ENCODE measurements at regions not wholly inside any gene's neighbourhood (a gene's known extent, or its start where the extent isn't known, plus 50 kb on each side); places are given as distances from the start of the nearest gene placed in this dataset.

GRCh38 chr6:4560221-4561077, 215.8 kb upstream of the CDYL start:
- DNase-seq = no peak

DNA sequence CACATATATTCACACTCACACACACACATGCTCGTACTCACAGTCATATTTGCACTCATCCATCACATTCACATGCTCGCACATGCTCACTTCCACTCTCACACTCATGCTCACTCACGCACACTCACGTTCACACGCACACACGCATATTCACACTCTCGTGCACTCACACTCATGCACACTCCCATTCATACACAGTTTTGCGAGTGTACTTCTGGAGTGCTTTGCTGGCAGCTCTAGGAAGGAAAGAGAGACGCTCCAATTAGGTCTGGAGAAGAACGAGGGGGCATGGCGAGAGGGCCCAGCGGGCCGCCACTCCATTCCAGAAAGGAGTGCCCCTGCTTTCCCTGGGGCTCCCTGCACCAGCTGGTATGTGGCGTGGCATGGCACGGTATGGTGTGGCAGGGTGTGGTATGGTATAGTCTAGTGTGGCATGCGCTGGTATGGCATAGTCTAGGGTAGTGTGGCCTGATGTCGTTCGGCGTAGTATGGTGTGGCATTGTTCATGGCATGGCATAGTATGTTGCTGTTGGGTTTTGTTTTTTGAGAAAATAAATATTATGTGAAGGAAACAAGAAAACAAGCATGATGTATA, 216.8 kb upstream of the CDYL start:
- no peak for DNase-seq

DNA sequence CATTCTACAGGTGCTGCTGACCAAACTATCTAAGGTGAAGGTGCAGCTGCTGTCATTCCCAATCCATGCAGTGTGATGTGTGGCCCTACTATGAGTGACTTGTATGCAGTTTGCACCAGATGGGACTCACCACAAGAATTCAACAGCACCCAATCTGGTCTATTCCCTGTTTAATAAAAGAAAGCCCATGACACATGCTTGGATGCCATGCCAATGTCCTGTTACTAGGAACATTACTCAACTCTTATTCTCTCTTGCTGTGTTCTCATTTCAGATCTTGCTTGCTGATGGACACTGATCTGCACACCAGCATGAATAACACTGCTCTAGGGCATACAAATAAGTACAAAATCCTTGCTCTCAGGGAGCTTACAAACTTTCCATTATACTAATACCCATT, 221.6 kb upstream of the CDYL start:
- DNase-seq = no peak

DNA sequence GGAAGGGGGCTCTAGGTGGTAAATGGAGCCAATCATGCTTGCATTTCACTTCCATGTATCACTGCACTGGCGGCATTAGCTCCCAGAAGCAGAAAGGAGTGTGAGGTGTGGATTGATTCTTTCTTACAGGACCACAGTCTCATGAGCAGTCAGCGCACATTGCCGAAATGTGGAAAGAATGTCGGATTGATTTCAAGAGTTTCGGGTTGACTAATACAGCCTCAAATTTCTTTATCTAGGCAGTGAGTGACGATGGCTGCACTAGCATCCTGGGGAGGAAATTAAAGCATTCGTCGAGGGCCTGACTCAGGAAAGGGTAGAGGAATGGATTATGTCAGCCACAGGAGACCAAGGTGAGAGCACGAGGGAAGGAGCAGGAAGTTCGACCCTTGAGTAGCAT, 222.8 kb upstream of the CDYL start:
- no peak for DNase-seq

- DNase-seq = no peak
Observed at GRCh38 chr6:4550227-4550597, 226.0 kb upstream of the CDYL start.

GRCh38 chr6:4549556-4550226, 226.5 kb upstream of the CDYL start:
- DNase-seq = no peak

DNA sequence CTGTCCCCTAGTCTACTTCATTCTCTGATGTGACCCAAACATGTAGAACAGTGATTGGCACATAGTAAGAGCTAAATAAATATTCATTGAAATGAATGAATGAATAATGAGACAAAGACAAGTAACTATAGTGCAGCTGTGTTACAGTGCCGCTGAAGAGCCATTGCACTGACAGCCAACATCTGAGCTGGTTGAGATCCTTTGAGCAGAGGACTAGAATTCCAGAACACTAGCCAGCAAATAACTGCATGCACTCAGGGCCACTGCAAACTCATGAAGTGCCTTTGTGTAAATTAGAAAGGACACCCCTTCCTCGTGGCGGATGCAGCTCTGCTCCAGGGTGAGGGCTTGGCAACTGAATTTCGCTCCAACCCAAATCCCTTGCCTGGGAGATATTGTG, 230.3 kb upstream of the CDYL start:
- peak in 1 of 3 donors; percentile 23 for DNase-seq

DNA sequence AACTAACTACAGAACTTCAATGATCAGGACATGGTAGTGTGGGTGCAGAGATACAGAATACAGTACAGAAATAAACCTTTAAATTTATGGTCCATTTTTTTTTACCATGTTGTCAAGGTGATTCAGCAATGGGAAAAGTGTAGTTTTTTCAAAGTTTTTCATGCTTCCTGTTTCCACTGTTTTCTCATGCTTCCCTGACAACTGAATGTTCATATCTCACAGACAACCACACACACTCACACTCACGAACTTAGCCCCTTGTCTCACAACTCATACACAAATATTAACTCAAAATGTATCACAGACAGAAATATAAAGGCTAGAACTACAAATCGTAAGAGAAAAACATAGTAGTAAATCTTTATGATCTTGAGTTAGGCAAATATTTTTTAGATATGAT, 232.6 kb upstream of the CDYL start:
- DNase-seq = no peak

DNA sequence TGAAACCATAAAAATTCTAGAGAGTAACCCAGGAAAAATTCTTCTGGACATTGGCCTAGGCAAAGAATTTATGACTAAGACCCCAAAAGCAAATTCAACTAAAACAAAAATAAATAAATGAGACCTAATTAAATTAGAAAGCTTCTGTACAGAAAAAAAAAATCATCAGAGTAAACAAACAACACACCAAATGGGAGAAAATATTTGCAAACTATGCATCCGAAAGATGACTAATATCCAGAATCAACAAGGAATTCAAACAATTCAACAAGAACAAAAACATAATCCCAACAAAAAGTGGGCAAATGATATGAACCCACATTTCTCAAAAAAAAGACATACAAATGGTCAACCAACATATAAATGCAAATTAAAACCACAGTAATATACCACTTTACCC, 242.6 kb upstream of the CDYL start:
- no peak for DNase-seq

- DNase-seq = no peak
Observed at GRCh38 chr6:4531406-4531805, 244.8 kb upstream of the CDYL start.

DNA sequence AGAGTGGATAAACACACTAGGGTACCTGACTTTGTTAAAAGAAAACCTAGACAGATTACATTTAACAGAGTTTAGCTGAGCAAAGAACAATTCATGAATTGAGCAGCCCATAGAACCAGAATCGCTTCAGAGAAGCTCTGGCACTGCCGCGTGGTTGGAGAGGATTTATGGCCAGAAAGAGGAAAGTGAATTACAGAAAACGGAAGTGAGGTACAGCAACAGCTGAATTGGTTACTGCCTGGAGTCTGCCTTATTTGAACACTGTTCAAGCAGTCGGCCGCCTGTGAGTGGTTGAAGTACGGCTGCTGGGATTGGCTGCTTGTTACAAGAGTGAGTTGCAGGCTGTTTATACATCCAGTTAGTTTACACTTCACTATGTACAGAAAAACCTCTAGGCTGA, 253.8 kb upstream of the CDYL start:
- DNase-seq = no peak

GRCh38 chr6:4521070-4521469, 255.1 kb upstream of the CDYL start:
- DNase-seq = peak in 1 of 3 donors; percentile 18

DNA sequence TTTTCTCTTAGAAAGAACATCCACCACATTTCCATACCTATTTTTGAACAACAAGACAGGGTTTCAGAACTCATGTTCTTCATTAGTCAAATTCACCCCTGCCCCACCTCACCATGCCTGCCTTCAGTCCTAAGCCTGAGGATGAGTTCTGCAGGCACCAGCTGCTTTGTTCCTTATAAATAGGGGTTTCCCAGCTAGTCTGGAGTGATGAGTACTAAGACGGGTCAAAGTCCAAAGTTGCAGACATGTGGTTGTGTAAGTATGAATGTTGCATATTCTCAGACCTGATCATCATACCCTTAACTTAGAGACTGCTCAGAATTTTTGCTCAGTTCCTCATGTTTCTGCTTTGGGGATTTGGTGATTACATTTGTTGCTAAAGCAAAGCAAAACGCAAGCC, 257.7 kb upstream of the CDYL start:
- no peak for DNase-seq

DNA sequence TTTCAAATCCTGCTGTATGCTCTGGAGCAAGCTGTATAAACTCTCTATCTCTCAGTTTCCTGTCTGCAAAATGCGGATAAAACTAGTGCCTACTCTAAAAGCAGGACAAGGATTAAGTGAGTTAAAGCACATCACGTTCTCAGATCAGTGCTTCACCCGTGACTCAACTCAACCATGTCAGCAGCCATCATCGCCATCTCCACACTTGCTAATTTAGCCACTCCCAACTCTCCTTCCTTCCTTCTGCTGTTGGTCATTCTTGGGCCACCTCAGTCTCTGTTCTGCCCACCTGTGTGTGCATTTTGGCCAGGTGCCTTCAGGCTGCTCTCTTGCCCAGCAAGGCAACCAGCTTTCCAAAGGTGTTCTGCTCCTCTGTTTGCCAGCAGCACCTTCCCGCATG, 260.0 kb upstream of the CDYL start:
- no peak for DNase-seq

GRCh38 chr6:4513561-4513960, 262.6 kb upstream of the CDYL start:
- DNase-seq = no peak

DNA sequence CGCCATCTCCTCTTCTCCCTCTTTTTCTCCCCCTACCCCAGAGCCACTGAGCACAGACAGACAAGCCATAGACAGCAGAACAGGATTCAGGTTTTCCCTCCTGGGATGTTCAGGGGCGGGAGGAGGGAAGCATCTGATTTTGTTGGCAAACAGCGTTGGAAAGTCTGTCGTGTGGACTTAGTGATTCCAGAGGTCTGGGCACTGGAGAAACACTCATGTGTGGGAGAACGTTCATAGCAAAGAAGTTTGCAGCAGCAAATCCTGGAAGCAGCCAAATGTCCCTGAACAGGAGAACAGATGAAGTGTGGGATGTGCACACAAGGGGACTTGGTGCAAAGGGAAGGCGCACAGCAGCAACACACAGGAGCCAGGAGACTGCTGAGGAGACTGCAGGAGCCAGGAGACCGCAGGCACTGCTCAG, 264.1 kb upstream of the CDYL start:
- peak; percentile 25 to 81 (median 56) for DNase-seq

DNA sequence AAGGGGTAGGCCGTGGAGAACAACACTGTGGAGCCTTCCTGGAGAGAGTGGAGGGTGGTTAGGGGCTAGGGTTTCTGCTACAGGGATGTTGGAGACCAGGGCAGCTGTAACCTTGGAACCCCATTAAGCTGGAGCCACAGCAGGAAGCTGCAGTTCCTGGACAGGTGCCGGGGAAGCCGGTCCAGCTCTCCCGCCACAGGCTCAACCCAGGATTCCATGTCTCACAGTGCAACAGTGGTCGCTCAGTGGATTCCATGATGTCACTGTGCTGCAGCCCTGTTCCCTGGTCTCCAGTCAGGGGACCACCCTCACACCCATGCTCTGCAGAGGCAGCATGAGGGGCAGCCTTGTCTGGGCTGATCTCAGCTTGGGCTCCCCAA, 264.6 kb upstream of the CDYL start:
- DNase-seq = peak in 2 of 3 donors; percentile 48 to 81

DNA sequence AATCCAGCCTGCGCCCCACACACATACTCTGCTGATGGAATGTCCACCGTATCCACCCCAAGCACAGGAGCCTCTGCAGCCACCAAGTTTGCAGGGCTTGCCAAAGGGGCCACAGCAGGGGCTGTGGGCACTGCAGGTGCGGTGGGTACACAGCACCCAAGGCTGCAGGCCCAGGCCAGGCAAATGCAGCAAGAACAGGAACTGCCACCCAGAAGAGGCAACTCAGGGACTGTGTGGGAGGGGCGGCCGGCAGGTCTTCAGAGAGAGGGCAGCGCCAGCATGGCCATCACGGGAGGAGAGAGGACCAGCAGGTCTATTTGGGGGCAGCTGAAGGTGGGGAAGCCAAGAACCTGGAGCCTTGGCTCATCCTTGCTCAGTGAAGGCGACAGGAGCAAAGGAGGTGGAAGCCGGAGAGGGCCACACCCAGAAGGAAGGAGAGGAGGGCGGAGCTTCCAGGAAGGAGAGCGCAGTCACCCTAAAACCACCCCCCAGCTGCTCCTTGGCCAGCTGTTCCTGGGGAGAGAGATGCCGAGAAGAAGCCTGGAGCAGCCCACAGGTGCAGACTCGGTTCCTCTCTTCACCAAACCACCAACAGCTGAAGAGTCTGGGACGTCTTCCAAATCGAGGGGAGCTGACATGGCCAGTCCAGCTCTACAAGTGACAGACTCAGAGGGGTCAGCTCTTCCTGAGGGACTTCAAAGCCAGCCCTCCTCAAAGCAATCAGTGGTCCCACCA, 265.1 kb upstream of the CDYL start:
- peak; percentile 48 to 83 (median 60) for DNase-seq

GRCh38 chr6:4510317-4510716, 265.9 kb upstream of the CDYL start:
- no peak for DNase-seq

DNA sequence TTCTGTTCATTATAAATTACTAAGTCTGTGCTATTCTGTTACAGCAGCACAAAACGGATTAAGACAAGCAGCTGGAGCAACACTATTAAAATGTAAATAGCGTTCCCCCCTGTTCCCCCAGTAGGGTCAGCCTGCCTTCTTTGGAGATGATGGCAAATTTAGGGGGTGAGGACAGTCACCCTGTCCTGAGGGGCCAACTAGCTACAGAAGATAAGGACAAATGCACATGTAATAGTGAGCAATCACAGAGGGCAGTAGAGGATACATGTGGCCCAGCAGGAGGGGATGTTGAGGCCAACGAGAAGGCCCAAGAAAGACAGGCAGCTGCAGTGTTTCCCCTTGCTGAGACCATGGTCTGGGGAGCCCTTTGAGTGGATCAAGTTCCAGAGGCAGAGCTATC, 266.7 kb upstream of the CDYL start:
- DNase-seq = no peak

DNA sequence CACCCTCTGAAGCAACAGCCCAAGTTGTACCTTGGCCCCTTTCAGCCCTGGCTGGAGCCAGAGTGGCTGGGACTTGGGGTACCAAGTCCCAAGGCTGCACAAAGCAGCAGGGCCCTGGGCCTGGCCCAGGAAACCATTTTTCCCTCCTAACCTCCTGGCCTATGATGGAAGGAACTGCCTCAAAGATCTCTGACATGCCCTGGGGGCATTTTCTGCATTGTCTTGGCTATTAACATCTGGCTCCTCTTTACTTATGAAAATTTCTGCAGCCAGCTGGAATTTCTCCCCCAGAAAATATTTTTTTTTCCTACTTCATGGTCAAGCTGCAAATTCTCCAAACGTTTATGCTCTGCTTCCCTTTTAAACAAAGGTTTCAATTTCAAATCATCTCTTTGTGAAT, 269.4 kb upstream of the CDYL start:
- DNase-seq = no peak

GRCh38 chr6:4506223-4506622, 270.0 kb upstream of the CDYL start:
- peak in 1 of 3 donors; percentile 27 for DNase-seq
